Panc1 (cell line): ENCODE measurements at regions not wholly inside any gene's neighbourhood (a gene's known extent, or its start where the extent isn't known, plus 50 kb on each side); places are given as distances from the start of the nearest gene placed in this dataset.

Experiments used
- ATAC-seq: fragments of 200-7000 bp; cut with Tn5 transposase; 2 replicates; pipeline ENCODE4 v1.9.1; 2020; ENCODE audit warnings: mild to moderate bottlenecking, moderate library complexity
- BruUV-seq: library from RNA; stranded (reverse); fragments of 400-500 nt; replicated peaks from 2 replicates; lab custom pipeline; 2021; lab: Mats Ljungman, UMichigan
- CTCF ChIA-PET: fragments of 300-600 bp; sonication (Branson Sonifier 250); formaldehyde crosslinking; loops from one replicate; lab custom pipeline; 2022; ENCODE audit warnings: antibody characterized with exemption; lab: Charles Lee
- POLR2A ChIA-PET: fragments of 300-600 bp; sonication (Branson Sonifier 250); formaldehyde crosslinking; loops from one replicate; lab custom pipeline; 2022; ENCODE audit warnings: antibody characterized with exemption; lab: Charles Lee
- DNase-seq: peaks from one replicate; pipeline ENCODE4 v3.0.0-alpha.2; 2010; ENCODE audit warnings: low read depth, low spot score
- H3K27ac ChIP-seq: 2 replicates; pipeline ENCODE4 v1.5.1; 2011; ENCODE audit warnings: mild to moderate bottlenecking, low read length, inconsistent platforms
- H3K27me3 ChIP-seq: fragments of 200-500 bp; sonication (Bioruptor generic); 2 replicates; pipeline ENCODE4 v1.6.0; 2014; ENCODE audit warnings: low read length, inconsistent platforms; ENCODE audit not compliant: control insufficient read depth, insufficient read depth
- H3K36me3 ChIP-seq: fragments of 200-500 bp; sonication (Bioruptor generic); 2 replicates; pipeline ENCODE4 v1.5.1; 2014; ENCODE audit warnings: inconsistent platforms, mild to moderate bottlenecking, low read length, moderate library complexity; ENCODE audit not compliant: control insufficient read depth, insufficient read depth
- H3K4me1 ChIP-seq: 2 replicates; pipeline ENCODE4 v1.5.1; 2011; ENCODE audit warnings: inconsistent platforms, mild to moderate bottlenecking, low read length, moderate library complexity; ENCODE audit not compliant: control insufficient read depth, insufficient read depth
- H3K4me3 ChIP-seq, 2 experiments: 2 replicates each; pipeline ENCODE4 v1.5.1; 2011 to 2012; ENCODE audit warnings: low read depth in 2 of 2, low read length in 2 of 2, mild to moderate bottlenecking in 2 of 2, inconsistent platforms in 1 of 2, moderate library complexity in 1 of 2
- H3K9me3 ChIP-seq: fragments of 200-500 bp; sonication (Bioruptor generic); 2 replicates; pipeline ENCODE4 v1.5.1; 2014; ENCODE audit warnings: low read depth, mild to moderate bottlenecking, inconsistent platforms, low read length, moderate library complexity; ENCODE audit not compliant: control insufficient read depth, insufficient read depth
- CTCF ChIP-seq: fragments of 450-650 bp; IDR thresholded peaks from 2 replicates; pipeline ENCODE4 v1.5.1; 2017; ENCODE audit warnings: mild to moderate bottlenecking
- POLR2AphosphoS5 ChIP-seq: IDR thresholded peaks from 2 replicates; pipeline ENCODE4 v1.6.1; 2012; ENCODE audit warnings: mild to moderate bottlenecking, low read depth, low read length, moderate library complexity
- REST ChIP-seq, 2 experiments: IDR thresholded peaks; 2 replicates each; pipeline ENCODE4 v1.6.1; 2011 to 2012; ENCODE audit warnings: low read depth in 2 of 2, control low read depth in 1 of 2, low read length in 1 of 2, mild to moderate bottlenecking in 1 of 2, moderate library complexity in 1 of 2; ENCODE audit not compliant: insufficient read depth in 1 of 2
- SIN3A ChIP-seq: IDR thresholded peaks from 2 replicates; pipeline ENCODE4 v1.6.1; 2012; ENCODE audit warnings: low read depth, mild to moderate bottlenecking, low read length, moderate library complexity, borderline replicate concordance; ENCODE audit not compliant: insufficient read depth
- TCF7L2 ChIP-seq: IDR thresholded peaks from 2 replicates; pipeline ENCODE4 v1.6.1; 2011; ENCODE audit warnings: mild to moderate bottlenecking, low read depth, low read length, inconsistent platforms
- in situ Hi-C: cut with HindIII; loops from 2 replicates; pipeline ENCODE4 v1.10.0; 2016; ENCODE audit warnings: low sequenced_read_pairs, low pct_unique_long_range_greater_than_20kb
- intact Hi-C: fragments of 100-400 bp; cut with micrococcal nuclease; formaldehyde crosslinking; loops from one replicate; pipeline ENCODE4 v1.10.0; 2022; ENCODE audit not compliant: unreplicated experiment

GRCh38 chr5:118703241-118703640, 285.1 kb downstream of the DTWD2 start:
- DNase-seq (no peak), ATAC-seq (no peak)
- CTCF ChIA-PET, result no interaction called here
- TF ChIP-seq TCF7L2 (no peak), SIN3A (no peak), CTCF (no peak), POLR2AphosphoS5 (no peak), REST (IDR thresholded peaks at IDR 0.05; ENCODE audit: insufficient read depth in 1 of 2, low read depth in 2 of 2, low read length in 1 of 2) (no peak)
- no peak overlapping the region for H3K27ac ChIP-seq
- H3K27me3 ChIP-seq, result no peaks in the 10 kb centered on the region
- in situ Hi-C loops (no loop called here), intact Hi-C loops (no loop called here)
- H3K4me3 ChIP-seq, result no peak overlapping the region
- no peaks in the 10 kb centered on the region for H3K4me1 ChIP-seq
- POLR2A ChIA-PET, result no interaction called here
- no peaks in the 10 kb centered on the region for H3K36me3 ChIP-seq
- BruUV-seq, result no TSS peak
- peaks cover 7% of the 10 kb centered on the region; the same call in 1 of the 2 replicates for H3K9me3 ChIP-seq

GRCh38 chr5:118701791-118702190, 286.6 kb downstream of the DTWD2 start:
- no TSS peak for BruUV-seq
- no peak for TF ChIP-seq REST (IDR thresholded peaks at IDR 0.05; ENCODE audit: insufficient read depth in 1 of 2, low read depth in 2 of 2, low read length in 1 of 2)
- no peak for TF ChIP-seq POLR2AphosphoS5
- TF ChIP-seq CTCF, result no peak
- TF ChIP-seq TCF7L2, result no peak
- no peak for TF ChIP-seq SIN3A
- no peaks in the 10 kb centered on the region for H3K4me1 ChIP-seq
- ChIA-PET CTCF (no interaction called here), POLR2A (no interaction called here)
- no peak overlapping the region for H3K4me3 ChIP-seq
- H3K27ac ChIP-seq, result no peak overlapping the region
- no peaks in the 10 kb centered on the region for H3K36me3 ChIP-seq
- in situ Hi-C loops, result no loop called here
- no peak for DNase-seq
- H3K9me3 ChIP-seq, result 0 out of 2 replicates have a peak, but pooled peaks cover 3% of the 10 kb centered on the region
- intact Hi-C loops, result no loop called here
- no peaks in the 10 kb centered on the region for H3K27me3 ChIP-seq
- no peak for ATAC-seq
